AG10803 (cell line): ENCODE measurements at regions not wholly inside any gene's neighbourhood (a gene's known extent, or its start where the extent isn't known, plus 50 kb on each side); places are given as distances from the start of the nearest gene placed in this dataset.

Source experiments
- DNase-seq: peaks from one replicate; pipeline ENCODE4 v3.0.0; 2010; ENCODE audit warnings: low read depth
- H3K4me3 ChIP-seq: 2 replicates; pipeline ENCODE4 v1.5.1; 2011; ENCODE audit warnings: mild to moderate bottlenecking, low read length, control low read depth
- TF ChIP-seq, protein P1 (sequence below): conservative IDR thresholded peaks from 2 replicates; pipeline ENCODE4 v1.5.1; 2011; ENCODE audit warnings: mild to moderate bottlenecking, low read length, control low read depth, inconsistent platforms

GRCh38 chr17:77851921-77852320 is 106.6 kb upstream of the TNRC6C start:
- TF ChIP-seq, protein P1, sequence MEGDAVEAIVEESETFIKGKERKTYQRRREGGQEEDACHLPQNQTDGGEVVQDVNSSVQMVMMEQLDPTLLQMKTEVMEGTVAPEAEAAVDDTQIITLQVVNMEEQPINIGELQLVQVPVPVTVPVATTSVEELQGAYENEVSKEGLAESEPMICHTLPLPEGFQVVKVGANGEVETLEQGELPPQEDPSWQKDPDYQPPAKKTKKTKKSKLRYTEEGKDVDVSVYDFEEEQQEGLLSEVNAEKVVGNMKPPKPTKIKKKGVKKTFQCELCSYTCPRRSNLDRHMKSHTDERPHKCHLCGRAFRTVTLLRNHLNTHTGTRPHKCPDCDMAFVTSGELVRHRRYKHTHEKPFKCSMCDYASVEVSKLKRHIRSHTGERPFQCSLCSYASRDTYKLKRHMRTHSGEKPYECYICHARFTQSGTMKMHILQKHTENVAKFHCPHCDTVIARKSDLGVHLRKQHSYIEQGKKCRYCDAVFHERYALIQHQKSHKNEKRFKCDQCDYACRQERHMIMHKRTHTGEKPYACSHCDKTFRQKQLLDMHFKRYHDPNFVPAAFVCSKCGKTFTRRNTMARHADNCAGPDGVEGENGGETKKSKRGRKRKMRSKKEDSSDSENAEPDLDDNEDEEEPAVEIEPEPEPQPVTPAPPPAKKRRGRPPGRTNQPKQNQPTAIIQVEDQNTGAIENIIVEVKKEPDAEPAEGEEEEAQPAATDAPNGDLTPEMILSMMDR = no peak
- no peak for DNase-seq
- H3K4me3 ChIP-seq = no peak overlapping the region

DNA sequence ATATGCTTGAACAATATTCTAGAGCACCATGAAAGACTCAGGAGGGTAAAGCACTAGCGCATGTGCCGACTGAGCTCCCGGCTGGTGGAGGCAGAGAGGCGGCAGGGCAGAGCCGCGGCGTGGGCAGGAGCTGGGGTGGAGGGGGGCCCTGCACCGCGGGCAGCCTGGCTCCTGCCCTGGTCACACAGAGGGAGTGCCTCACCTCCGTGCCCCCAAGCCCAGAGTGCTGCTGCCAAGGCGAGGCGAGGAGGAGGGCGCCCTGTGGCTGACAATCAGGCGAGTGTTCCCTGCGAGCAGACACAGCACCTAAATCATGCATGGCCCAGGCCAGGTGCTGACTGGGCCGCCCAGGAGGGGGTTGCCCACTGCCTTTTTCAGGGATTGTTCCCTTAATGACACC is 105.8 kb upstream of the TNRC6C start:
- TF ChIP-seq, protein P1 = no peak
- DNase-seq = no peak
- no peak overlapping the region for H3K4me3 ChIP-seq

GRCh38 chr17:77853191-77853977 is 105.1 kb upstream of the TNRC6C start:
- TF ChIP-seq, protein P1 = no peak
- H3K4me3 ChIP-seq = no peak overlapping the region
- no peak for DNase-seq

DNA sequence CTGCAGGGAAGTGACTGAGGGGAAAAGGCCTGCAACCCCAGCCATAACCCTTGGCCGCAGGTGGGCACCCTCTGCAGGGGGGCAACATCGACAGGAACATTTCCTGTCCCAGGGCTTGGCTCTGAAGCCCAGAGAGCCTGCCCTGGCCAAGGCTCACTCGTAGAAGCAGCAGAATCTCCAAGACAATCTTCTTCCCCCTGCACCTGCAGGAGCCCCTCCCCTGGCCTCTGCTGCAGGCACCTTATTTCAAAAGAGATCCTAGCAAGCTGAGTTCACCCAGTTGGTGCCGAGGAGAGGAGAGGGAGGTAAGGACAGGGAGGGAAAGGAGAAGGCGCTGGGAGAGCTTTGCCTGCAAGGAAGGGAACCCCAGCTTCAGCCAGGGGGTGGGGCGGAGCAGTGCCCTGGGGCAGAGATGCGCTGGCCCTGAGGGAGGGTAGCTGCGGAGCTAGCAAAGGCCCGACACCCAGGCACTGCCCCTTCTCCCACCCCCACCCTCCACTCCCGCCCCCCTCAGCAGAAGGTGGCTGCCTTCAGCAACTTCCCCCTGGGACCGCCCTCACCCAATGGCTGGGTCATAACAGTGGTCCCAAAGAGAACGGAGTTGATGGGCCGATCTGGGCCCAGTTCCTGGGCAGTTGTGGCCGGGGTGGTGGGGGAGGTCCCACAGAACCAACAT is 104.3 kb upstream of the TNRC6C start:
- TF ChIP-seq, protein P1 = no peak
- no peak overlapping the region for H3K4me3 ChIP-seq
- no peak for DNase-seq

GRCh38 chr17:77854759-77855745 is 103.5 kb upstream of the TNRC6C start:
- DNase-seq = no peak
- TF ChIP-seq, protein P1 = no peak
- H3K4me3 ChIP-seq = no peak overlapping the region

DNA sequence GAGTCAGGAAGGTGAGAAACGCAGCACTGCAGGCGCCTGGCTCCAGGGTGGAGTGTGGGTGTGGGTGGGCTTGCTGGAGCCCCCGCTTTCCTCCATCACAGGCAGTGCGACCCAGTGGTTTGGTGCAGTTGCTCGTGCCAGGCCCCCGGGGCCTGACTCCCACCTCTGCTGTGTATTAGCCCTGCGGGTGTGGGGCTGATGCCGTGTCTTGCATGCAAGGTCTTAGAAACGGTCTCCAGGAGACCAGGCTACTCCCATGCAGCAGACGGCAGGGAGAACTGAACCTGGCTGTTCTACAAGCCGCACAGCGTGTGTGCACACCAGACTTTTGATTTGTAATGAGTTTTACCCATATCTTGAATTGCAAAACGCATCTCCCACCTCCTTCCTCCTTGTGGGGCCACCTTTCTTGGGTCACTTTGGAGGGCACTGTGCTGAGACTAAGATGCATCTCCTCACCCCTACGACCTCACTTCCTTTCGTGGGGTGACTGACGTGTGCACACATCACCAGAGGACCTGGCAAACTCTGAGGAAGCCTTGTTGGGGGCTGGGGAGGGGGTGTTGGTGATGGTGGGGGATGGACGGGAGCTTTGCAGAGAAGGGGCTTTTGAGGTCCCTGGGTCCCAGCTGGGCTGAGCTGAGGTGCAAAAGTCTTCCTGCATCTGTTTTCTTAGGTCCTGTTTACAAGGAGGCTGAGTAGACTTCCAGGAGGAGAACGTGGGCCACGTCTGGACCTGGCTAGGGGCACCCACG is 101.8 kb upstream of the TNRC6C start:
- TF ChIP-seq, protein P1 = no peak
- DNase-seq = no peak
- H3K4me3 ChIP-seq = no peak overlapping the region
